DOHH2 (cell line): ENCODE measurements at regions not wholly inside any gene's neighbourhood (a gene's known extent, or its start where the extent isn't known, plus 50 kb on each side); places are given as distances from the start of the nearest gene placed in this dataset.

Experiments
- EZH2phosphoT487 ChIP-seq: fragments of 200-600 bp; sonication (generic); IDR thresholded peaks from 2 replicates; pipeline ENCODE4 v1.6.1; 2017; ENCODE audit warnings: borderline replicate concordance, mild to moderate bottlenecking, antibody characterized with exemption, low read length, moderate library complexity, mixed read lengths
- TF ChIP-seq, protein P1 (sequence below): fragments of 200-600 bp; sonication (generic); IDR thresholded peaks from one replicate; pipeline ENCODE4 v1.5.1; 2014; ENCODE audit warnings: antibody characterized with exemption, mild to moderate bottlenecking, low read depth, low read length; ENCODE audit not compliant: poor library complexity, severe bottlenecking

DNA sequence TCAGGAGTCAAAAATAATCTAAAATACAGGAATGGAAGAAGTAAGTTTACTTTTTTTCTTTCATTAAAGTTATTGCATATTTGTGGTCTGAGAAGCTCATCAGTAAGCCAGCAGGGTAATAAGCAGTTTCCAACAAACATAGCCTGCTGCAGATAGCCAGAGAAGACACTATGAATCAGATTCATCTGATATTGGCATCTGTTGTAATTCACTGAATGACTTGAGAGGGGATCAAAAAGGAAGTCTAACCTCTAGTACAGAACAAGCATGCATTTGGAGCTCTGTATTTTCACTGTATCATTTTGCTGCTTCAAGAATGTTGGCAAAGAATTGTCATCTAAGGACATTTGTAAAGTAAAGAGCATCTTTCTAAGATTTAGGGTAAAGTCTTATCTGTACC is 53.8 kb upstream of the UFL1 start:
- TF ChIP-seq, protein P1, sequence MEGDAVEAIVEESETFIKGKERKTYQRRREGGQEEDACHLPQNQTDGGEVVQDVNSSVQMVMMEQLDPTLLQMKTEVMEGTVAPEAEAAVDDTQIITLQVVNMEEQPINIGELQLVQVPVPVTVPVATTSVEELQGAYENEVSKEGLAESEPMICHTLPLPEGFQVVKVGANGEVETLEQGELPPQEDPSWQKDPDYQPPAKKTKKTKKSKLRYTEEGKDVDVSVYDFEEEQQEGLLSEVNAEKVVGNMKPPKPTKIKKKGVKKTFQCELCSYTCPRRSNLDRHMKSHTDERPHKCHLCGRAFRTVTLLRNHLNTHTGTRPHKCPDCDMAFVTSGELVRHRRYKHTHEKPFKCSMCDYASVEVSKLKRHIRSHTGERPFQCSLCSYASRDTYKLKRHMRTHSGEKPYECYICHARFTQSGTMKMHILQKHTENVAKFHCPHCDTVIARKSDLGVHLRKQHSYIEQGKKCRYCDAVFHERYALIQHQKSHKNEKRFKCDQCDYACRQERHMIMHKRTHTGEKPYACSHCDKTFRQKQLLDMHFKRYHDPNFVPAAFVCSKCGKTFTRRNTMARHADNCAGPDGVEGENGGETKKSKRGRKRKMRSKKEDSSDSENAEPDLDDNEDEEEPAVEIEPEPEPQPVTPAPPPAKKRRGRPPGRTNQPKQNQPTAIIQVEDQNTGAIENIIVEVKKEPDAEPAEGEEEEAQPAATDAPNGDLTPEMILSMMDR, result no peak
- no peak for TF ChIP-seq EZH2phosphoT487
